Testis (tissue), 2 donors: ENCODE measurements at regions not wholly inside any gene's neighbourhood (a gene's known extent, or its start where the extent isn't known, plus 50 kb on each side); places are given as distances from the start of the nearest gene placed in this dataset.

Source experiments
- DNase-seq: peaks from one replicate; pipeline ENCODE4 v3.0.0-alpha.2; 2019
- H3K27ac ChIP-seq, 2 donors: fragments of 200-600 bp; sonication (generic); one replicate each; pipeline ENCODE4 v1.5.1; 2019
- H3K27me3 ChIP-seq: fragments of 200-600 bp; sonication (generic); one replicate; pipeline ENCODE4 v1.5.1; 2019
- H3K36me3 ChIP-seq: fragments of 200-600 bp; sonication (generic); one replicate; pipeline ENCODE4 v1.5.1; 2017; ENCODE audit warnings: low read depth; ENCODE audit errors: missing control alignments
- H3K4me1 ChIP-seq: fragments of 200-600 bp; sonication (generic); one replicate; pipeline ENCODE4 v1.5.1; 2019
- H3K4me3 ChIP-seq, 2 donors: fragments of 200-600 bp; sonication (generic); one replicate each; pipeline ENCODE4 v1.5.1; 2017 to 2019
- H3K9me3 ChIP-seq: fragments of 200-600 bp; sonication (generic); one replicate; pipeline ENCODE4 v1.5.1; 2017
- POLR2A ChIP-seq: fragments of 450-650 bp; IDR thresholded peaks from one replicate; pipeline ENCODE4 v1.6.1; 2017; ENCODE audit warnings: antibody characterized with exemption, mild to moderate bottlenecking, moderate library complexity
- WGBS, 2 donors: methylation state at CpG; one replicate each; pipeline ENCODE4 v1.1.5; 2018; 5-methylcytosine and 5-hydroxymethylcytosine counted together
- intact Hi-C: fragments of 100-400 bp; cut with DNase I; formaldehyde crosslinking; loops from one replicate; pipeline ENCODE4 v1.15.1; 2023; ENCODE audit warnings: low total_unique reads
- TF ChIP-seq, protein P1 (sequence below), 3 experiments: fragments of 450-650 bp in 2 of 3; fragments of 200-600 bp in 1 of 3; sonication (generic) in 1 of 3; IDR thresholded peaks; one replicate each; pipeline ENCODE4 v1.5.1; 2016 to 2019; ENCODE audit warnings: antibody characterized with exemption in 3 of 3, mild to moderate bottlenecking in 2 of 3, moderate library complexity in 1 of 3

DNA sequence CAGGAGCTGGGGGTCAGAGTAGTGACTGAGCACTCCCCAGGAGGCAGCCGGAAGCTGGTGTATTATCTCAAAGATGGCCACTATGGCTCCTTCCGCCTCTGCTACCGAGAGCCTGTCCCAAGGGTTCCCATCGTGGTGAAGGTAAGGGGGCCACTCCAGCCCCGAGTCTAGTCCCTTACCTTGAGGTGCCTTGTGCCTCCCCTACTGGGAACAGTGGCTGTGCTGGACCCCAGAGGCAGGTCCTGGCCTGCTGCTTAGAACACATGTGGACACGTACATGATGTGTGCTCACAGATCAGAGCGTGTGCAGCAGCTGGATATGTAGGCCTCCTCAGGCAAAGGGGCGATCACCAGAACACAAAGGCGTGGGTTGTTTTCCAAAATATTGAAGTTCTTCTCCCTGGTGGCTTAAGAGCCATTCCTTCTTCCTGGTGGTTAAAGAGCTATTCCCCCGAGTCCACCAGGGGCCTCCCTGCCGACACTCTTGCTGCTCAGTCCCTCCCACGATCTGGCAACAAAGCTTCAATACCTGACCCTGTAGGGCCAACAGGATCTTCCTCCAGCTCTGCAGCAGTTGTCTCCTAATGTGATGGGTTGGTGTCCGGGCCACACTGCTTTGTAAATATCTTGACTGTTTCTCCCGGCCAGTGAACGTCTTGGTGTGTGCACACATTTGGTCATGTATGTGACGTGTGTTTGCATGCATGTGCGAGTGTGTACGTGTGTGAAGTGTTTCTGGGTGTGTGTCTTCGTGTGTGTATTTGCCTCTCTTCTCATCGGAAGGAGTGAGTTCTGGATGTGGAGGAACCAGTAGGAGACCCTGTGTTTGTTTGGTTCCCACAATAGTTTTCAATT lies 68.4 kb upstream of the TINAGL1 start:
- intact Hi-C loops: no loop called here
- Histone ChIP-seq H3K27me3 (no peaks in the 10 kb centered on the region), H3K9me3 (no peaks in the 10 kb centered on the region), H3K27ac (no peak overlapping the region), H3K4me1 (no peaks in the 10 kb centered on the region), H3K4me3 (no peak overlapping the region), H3K36me3 (no peaks in the 10 kb centered on the region)
- WGBS, 2 donors: 83 to 85% methylated on average over 13 to 20 of the region's 20 CpGs
- DNase-seq: no peak
- TF ChIP-seq, protein P1, sequence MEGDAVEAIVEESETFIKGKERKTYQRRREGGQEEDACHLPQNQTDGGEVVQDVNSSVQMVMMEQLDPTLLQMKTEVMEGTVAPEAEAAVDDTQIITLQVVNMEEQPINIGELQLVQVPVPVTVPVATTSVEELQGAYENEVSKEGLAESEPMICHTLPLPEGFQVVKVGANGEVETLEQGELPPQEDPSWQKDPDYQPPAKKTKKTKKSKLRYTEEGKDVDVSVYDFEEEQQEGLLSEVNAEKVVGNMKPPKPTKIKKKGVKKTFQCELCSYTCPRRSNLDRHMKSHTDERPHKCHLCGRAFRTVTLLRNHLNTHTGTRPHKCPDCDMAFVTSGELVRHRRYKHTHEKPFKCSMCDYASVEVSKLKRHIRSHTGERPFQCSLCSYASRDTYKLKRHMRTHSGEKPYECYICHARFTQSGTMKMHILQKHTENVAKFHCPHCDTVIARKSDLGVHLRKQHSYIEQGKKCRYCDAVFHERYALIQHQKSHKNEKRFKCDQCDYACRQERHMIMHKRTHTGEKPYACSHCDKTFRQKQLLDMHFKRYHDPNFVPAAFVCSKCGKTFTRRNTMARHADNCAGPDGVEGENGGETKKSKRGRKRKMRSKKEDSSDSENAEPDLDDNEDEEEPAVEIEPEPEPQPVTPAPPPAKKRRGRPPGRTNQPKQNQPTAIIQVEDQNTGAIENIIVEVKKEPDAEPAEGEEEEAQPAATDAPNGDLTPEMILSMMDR (IDR thresholded peaks at IDR 0.05): no peak

DNA sequence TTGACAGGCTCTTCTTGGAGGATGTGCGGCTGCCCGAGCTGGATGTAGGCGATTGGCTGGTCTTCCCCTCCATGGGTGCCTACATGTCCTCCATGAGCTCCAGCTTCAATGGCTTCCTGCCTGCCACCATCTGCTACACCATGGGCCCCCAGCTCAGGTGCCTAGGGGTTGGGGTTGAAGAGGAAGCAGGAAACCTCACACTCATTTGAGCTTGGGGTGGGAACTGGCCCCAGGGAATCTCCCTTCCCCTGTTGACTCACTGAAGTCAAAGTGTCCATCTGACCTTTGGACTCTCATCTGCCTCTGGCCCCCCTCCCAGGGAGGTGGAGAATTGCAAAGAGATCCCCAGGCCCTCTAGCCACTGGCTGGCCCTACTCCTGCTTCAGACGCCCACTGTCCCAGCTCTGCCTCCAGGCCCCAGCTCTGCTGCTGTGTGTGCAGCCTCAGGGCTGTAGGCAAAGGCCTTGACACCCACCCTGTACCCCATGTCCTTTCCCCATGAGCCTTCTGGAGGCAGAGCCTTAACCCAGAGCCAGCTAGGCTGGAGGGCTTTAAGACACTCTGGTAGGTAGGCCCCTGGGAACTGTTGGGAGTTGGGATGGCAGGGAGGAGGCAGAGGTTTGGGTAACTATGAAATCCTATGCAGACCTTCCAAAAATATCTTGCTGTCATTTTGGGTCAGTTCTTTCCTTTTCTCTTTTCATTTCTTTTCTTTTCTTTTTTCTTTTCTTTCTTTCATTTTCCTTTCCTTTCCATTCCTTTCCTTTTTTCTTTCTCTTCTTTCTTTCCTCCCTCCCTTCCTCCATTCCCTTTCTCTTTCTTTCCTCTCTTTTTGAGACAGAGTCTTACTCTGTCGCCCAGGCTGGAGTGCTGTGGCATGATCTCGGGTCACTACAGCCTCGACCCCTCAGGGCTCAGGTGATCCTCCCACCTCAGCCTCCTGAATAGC lies 66.9 kb upstream of the TINAGL1 start:
- no peaks in the 10 kb centered on the region for H3K9me3 ChIP-seq
- TF ChIP-seq POLR2A: no peak
- TF ChIP-seq, protein P1 (IDR thresholded peaks at IDR 0.05): no peak
- H3K36me3 ChIP-seq: no peaks in the 10 kb centered on the region
- no peaks in the 10 kb centered on the region for H3K4me1 ChIP-seq
- H3K27me3 ChIP-seq: no peaks in the 10 kb centered on the region
- no peak overlapping the region for H3K27ac ChIP-seq
- intact Hi-C loops: no loop called here
- 93 to 95% methylated on average over 5 to 7 of the region's 7 CpGs for WGBS, 2 donors
- DNase-seq: no peak
- H3K4me3 ChIP-seq: no peak overlapping the region

DNA sequence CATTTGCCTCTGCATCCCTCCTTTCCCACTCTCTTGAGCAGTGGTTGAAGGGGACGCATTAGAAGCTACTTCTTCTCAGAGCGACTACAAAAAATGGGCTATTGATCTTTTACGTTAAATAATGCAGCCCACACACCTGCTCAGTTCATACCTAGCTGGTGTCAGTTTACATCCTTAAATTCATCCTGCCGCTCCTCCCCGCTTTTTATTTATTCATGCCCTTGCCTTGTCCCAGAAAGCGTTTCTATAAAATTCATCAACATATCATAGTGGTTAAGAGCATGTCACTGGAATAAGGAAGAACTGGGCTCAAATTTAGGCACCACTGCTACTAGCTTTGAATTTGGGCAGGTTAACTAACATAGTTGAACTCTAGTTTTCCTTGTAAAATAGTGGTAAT lies 66.0 kb upstream of the TINAGL1 start:
- Histone ChIP-seq H3K27ac (no peak overlapping the region), H3K27me3 (no peaks in the 10 kb centered on the region), H3K9me3 (no peaks in the 10 kb centered on the region), H3K4me1 (no peaks in the 10 kb centered on the region), H3K36me3 (no peaks in the 10 kb centered on the region), H3K4me3 (no peak overlapping the region)
- WGBS, 2 donors: 85 to 90% methylated on average over 6 of the region's 6 CpGs
- intact Hi-C loops: no loop called here
- no peak for DNase-seq
- TF ChIP-seq POLR2A: no peak
- TF ChIP-seq, protein P1 (IDR thresholded peaks at IDR 0.05): no peak

DNA sequence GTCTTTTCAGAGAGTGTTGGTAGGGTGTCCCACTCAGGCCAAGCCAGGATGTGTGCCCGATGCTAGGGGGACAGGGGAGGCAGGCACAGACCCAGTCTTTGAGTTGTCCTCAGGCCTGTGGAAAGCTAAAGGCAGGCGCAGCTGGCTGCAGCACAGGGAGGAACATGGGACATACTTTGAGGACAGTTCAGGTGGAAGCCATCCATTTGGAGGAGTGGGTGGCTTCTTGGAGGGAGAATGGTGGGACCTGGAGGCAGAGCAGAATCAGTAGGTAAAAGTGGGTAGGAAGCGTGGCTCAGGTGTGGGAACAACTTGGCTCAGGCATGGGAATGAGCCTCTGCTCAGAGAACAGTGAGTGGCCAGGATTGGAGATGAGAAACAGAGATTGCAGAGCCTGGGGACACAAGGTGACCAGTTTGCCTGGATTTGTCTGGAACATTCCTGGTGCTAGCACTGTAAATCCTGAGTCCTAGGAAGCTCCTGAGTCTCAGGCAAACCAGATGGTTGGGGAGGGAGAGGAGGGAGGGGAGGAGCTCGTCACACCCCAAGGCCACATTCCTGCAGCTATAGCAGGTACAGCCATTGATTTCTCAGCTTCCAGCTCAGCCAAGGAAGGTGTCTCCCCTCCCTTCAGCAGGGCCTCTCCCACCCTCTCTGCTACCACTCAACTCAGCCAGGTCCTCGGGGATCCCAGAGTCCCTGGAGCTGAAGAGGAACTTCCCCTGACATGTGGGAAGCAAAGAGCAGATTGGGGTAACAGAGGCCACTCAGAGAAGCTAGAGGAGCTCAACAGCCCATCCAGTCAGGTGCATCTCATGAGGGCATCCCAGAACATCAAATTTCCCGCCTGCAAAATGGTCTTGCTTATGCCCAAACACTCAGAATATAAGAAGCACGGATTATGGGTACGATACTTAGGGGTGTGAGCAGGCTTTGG lies 65.2 kb upstream of the TINAGL1 start:
- no peak overlapping the region for H3K27ac ChIP-seq
- no peaks in the 10 kb centered on the region for H3K27me3 ChIP-seq
- no peak for DNase-seq
- no peaks in the 10 kb centered on the region for H3K4me1 ChIP-seq
- H3K4me3 ChIP-seq: no peak overlapping the region
- intact Hi-C loops: no loop called here
- H3K9me3 ChIP-seq: no peaks in the 10 kb centered on the region
- H3K36me3 ChIP-seq: no peaks in the 10 kb centered on the region
- WGBS, 2 donors: 62 to 65% methylated on average over 8 of the region's 8 CpGs
- no peak for TF ChIP-seq POLR2A
- TF ChIP-seq, protein P1 (IDR thresholded peaks at IDR 0.05): no peak
